D721Med (cell line): ENCODE measurements at regions not wholly inside any gene's neighbourhood (a gene's known extent, or its start where the extent isn't known, plus 50 kb on each side); places are given as distances from the start of the nearest gene placed in this dataset.
A peak's percentile ranks its signal among the peaks of the same experiment; 100 is the strongest.

Experiments
- DNase-seq: peaks from one replicate; pipeline ENCODE4 v3.0.0; 2011; ENCODE audit warnings: low spot score; ENCODE audit not compliant: insufficient read length
- FAIRE-seq: peaks from 2 replicates; lab custom pipeline; 2011; peaks lifted over from hg19 to GRCh38; lab: Jason Lieb, UNC
- TF ChIP-seq, protein P1 (sequence below): IDR thresholded peaks from 2 replicates; pipeline ENCODE4 v1.5.1; 2012; ENCODE audit warnings: mild to moderate bottlenecking, control low read depth; ENCODE audit not compliant: insufficient read depth; ENCODE audit errors: missing control alignments

DNA sequence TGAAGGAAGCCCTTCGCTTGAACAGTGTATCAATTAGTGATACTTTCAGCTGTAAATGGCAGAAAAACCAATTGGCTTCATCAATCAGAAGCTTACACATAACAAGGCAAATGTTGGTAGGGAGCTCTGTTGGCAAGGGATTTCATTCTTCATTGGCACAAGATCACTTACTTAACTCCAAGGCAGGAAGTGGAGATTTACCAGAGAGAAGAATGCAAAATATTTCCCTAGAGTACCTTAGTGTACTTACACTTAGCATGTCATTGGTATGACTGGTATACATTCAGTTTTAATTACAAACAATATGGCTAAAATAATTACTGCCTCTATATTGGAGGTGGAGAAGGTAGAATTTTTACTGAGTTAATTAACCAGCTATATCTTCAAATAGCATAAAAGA is 545.0 kb downstream of the GABRG1 start:
- TF ChIP-seq, protein P1, sequence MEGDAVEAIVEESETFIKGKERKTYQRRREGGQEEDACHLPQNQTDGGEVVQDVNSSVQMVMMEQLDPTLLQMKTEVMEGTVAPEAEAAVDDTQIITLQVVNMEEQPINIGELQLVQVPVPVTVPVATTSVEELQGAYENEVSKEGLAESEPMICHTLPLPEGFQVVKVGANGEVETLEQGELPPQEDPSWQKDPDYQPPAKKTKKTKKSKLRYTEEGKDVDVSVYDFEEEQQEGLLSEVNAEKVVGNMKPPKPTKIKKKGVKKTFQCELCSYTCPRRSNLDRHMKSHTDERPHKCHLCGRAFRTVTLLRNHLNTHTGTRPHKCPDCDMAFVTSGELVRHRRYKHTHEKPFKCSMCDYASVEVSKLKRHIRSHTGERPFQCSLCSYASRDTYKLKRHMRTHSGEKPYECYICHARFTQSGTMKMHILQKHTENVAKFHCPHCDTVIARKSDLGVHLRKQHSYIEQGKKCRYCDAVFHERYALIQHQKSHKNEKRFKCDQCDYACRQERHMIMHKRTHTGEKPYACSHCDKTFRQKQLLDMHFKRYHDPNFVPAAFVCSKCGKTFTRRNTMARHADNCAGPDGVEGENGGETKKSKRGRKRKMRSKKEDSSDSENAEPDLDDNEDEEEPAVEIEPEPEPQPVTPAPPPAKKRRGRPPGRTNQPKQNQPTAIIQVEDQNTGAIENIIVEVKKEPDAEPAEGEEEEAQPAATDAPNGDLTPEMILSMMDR, result no peak
- DNase-seq (no peak), FAIRE-seq (no peak)

DNA sequence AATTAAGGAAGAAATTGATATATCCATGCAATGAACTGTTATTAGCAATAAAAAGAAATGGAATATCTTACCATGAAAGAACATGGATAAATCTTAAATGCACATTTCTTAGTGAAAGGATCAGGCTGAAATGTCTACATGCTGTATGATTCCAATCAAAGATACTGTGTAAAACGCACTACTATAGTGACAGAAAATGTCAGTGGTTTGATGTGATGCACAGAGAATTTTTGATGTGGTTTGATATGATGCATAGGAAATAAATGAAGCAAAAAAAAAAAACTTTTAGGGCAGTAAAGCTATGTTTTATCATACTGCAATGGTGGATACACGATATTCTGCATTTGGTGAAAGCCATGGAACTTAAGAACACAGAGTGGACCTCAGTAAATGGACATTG is 547.6 kb downstream of the GABRG1 start:
- DNase-seq (no peak), FAIRE-seq (no peak)
- TF ChIP-seq, protein P1, result no peak

- no peak for DNase-seq
- FAIRE-seq, result no peak
- TF ChIP-seq, protein P1, result no peak
Observed at GRCh38 chr4:45569619-45570018, 554.2 kb downstream of the GABRG1 start.

GRCh38 chr4:45568694-45569093 is 555.2 kb downstream of the GABRG1 start:
- DNase-seq (no peak), FAIRE-seq (no peak)
- TF ChIP-seq, protein P1, result no peak

GRCh38 chr4:45566896-45567603 is 556.8 kb downstream of the GABRG1 start:
- TF ChIP-seq, protein P1, result no peak
- DNase-seq (no peak), FAIRE-seq (no peak)

- TF ChIP-seq, protein P1, result no peak
- DNase-seq, result no peak
- no peak for FAIRE-seq
Observed at GRCh38 chr4:45554423-45554822, 569.4 kb downstream of the GABRG1 start.

DNA sequence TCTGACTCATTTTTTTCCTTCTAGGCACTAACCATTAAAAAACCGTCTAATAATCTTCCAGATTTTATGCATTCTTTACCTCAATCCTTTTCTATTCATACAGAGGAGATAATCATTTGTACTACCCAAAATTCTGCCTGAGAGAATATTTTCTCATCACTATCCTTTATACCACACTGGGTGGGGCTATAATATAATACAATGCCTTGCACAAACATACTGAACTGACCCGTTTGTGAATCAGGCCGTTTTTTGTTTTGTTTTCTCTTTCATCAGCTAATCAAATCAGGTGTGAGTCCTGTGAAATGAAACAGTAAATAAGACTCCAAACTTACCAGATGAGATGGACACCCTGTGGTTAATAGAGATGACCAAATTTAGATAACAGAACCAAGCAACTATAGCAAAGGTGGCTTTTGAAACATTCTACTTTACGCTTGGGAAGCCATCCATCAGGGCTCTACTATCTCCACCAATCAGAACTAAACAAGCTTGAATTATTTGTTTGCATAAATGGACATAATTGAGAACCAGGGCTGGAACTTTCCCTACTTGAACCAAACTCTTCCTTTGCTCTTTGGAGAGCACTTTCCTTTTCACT is 573.0 kb downstream of the GABRG1 start:
- TF ChIP-seq, protein P1, result peak; percentile 25
- FAIRE-seq (peak; percentile 71), DNase-seq (no peak)
